ENCODE measurements at regions not wholly inside any gene's neighbourhood (a gene's known extent, or its start where the extent isn't known, plus 50 kb on each side); places are given as distances from the start of the nearest gene placed in this dataset.

- TF ChIP-seq, protein P1, sequence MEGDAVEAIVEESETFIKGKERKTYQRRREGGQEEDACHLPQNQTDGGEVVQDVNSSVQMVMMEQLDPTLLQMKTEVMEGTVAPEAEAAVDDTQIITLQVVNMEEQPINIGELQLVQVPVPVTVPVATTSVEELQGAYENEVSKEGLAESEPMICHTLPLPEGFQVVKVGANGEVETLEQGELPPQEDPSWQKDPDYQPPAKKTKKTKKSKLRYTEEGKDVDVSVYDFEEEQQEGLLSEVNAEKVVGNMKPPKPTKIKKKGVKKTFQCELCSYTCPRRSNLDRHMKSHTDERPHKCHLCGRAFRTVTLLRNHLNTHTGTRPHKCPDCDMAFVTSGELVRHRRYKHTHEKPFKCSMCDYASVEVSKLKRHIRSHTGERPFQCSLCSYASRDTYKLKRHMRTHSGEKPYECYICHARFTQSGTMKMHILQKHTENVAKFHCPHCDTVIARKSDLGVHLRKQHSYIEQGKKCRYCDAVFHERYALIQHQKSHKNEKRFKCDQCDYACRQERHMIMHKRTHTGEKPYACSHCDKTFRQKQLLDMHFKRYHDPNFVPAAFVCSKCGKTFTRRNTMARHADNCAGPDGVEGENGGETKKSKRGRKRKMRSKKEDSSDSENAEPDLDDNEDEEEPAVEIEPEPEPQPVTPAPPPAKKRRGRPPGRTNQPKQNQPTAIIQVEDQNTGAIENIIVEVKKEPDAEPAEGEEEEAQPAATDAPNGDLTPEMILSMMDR (conservative IDR thresholded peaks at IDR 0.05 in 1 of 2, IDR thresholded peaks at IDR 0.05 in 1 of 2; ENCODE audit: extremely low read depth in 1 of 2, insufficient read depth in 1 of 2, low read depth in 1 of 2, low read length in 2 of 2), result no peak
- TF ChIP-seq EZH2 (IDR thresholded peaks at IDR 0.05; ENCODE audit: borderline replicate concordance, low read length), result no peak
Observed at GRCh38 chr13:21796066-21796465, 125.2 kb downstream of the FGF9 start.

Measured in mammary epithelial cell (primary cell).